ENCODE measurements at regions not wholly inside any gene's neighbourhood (a gene's known extent, or its start where the extent isn't known, plus 50 kb on each side); places are given as distances from the start of the nearest gene placed in this dataset.

GRCh38 chr11:45745065-45745811 is 59.7 kb upstream of the SLC35C1 start:
- Histone ChIP-seq H3K27me3 (ENCODE audit: control insufficient read depth in 2 of 2, insufficient read depth in 2 of 2, low read length in 2 of 2) (peaks cover 0 to 2% of the 10 kb centered on the region in 2 donors), H3K9me3 (replicated peaks in 1 of 2; ENCODE audit: control insufficient read depth in 1 of 2, insufficient read depth in 1 of 2, low read length in 2 of 2) (no peaks in the 10 kb centered on the region), H3K4me3 (replicated peaks in 1 of 3; ENCODE audit: low read depth in 2 of 3, low read length in 3 of 3) (no peak overlapping the region), H4K20me1 (ENCODE audit: insufficient read depth, low read length) (no peaks in the 10 kb centered on the region), H3K79me2 (ENCODE audit: insufficient read depth, low read length) (no peaks in the 10 kb centered on the region), H3K27ac (ENCODE audit: low read depth in 1 of 2, low read length in 2 of 2) (no peak overlapping the region), H3K9ac (ENCODE audit: insufficient read depth, low read length, poor library complexity, severe bottlenecking) (no peak overlapping the region), H2AFZ (ENCODE audit: insufficient read depth, low read depth, low read length, poor library complexity, severe bottlenecking) (no peak overlapping the region), H3K36me3 (replicated peaks in 1 of 2; ENCODE audit: control insufficient read depth in 1 of 2, insufficient read depth in 2 of 2, low read length in 2 of 2) (no peaks in the 10 kb centered on the region), H3K4me1 (ENCODE audit: control insufficient read depth in 1 of 2, insufficient read depth in 2 of 2, low read length in 2 of 2) (no peaks in the 10 kb centered on the region), H3K4me2 (replicated peaks; ENCODE audit: extremely low read depth, low read length, poor library complexity, severe bottlenecking) (no peak overlapping the region)
- no peaks in the 10 kb centered on the region for H3K36me3 Mint-ChIP-seq
- 90% methylated on average over 4 of the region's 13 CpGs for WGBS (ENCODE audit: insufficient coverage)
- H3K4me3 Mint-ChIP-seq = no peak overlapping the region
- TF ChIP-seq CTCF (IDR thresholded peaks at IDR 0.05) = no peak
- DNase-seq = no peak
- no peak overlapping the region for H3K27ac Mint-ChIP-seq
- peaks cover 0 to 3% (median 0%) of the 10 kb centered on the region in 7 donors for H3K9me3 Mint-ChIP-seq
- H3K4me1 Mint-ChIP-seq = no peaks in the 10 kb centered on the region
- H3K27me3 Mint-ChIP-seq (ENCODE audit: low read depth in 3 of 3) = peaks cover 10 to 28% (median 25%) of the 10 kb centered on the region in 3 donors
- intact Hi-C loops (cut with micrococcal nuclease) = no loop called here

GRCh38 chr11:45743556-45744468 is 61.1 kb upstream of the SLC35C1 start:
- Histone ChIP-seq H4K20me1 (ENCODE audit: insufficient read depth, low read length) (no peaks in the 10 kb centered on the region), H2AFZ (ENCODE audit: insufficient read depth, low read depth, low read length, poor library complexity, severe bottlenecking) (no peak overlapping the region), H3K4me1 (ENCODE audit: control insufficient read depth in 1 of 2, insufficient read depth in 2 of 2, low read length in 2 of 2) (no peaks in the 10 kb centered on the region), H3K9me3 (replicated peaks in 1 of 2; ENCODE audit: control insufficient read depth in 1 of 2, insufficient read depth in 1 of 2, low read length in 2 of 2) (no peaks in the 10 kb centered on the region), H3K4me3 (replicated peaks in 1 of 3; ENCODE audit: low read depth in 2 of 3, low read length in 3 of 3) (no peak overlapping the region), H3K4me2 (replicated peaks; ENCODE audit: extremely low read depth, low read length, poor library complexity, severe bottlenecking) (no peak overlapping the region), H3K36me3 (replicated peaks in 1 of 2; ENCODE audit: control insufficient read depth in 1 of 2, insufficient read depth in 2 of 2, low read length in 2 of 2) (no peaks in the 10 kb centered on the region), H3K27ac (ENCODE audit: low read depth in 1 of 2, low read length in 2 of 2) (no peak overlapping the region), H3K79me2 (ENCODE audit: insufficient read depth, low read length) (no peaks in the 10 kb centered on the region), H3K9ac (ENCODE audit: insufficient read depth, low read length, poor library complexity, severe bottlenecking) (no peak overlapping the region), H3K27me3 (ENCODE audit: control insufficient read depth in 2 of 2, insufficient read depth in 2 of 2, low read length in 2 of 2) (peaks cover 0 to 2% of the 10 kb centered on the region in 2 donors)
- intact Hi-C loops (cut with micrococcal nuclease) = no loop called here
- H3K9me3 Mint-ChIP-seq = peaks cover 0 to 3% (median 0%) of the 10 kb centered on the region in 7 donors
- H3K27ac Mint-ChIP-seq = peak overlapping the region in 1 of 7 donors; percentile 30
- no peak for TF ChIP-seq CTCF (IDR thresholded peaks at IDR 0.05)
- DNase-seq = no peak
- H3K4me3 Mint-ChIP-seq = no peak overlapping the region
- WGBS (ENCODE audit: insufficient coverage) = 98% methylated on average over 8 of the region's 11 CpGs
- H3K36me3 Mint-ChIP-seq = no peaks in the 10 kb centered on the region
- H3K27me3 Mint-ChIP-seq (ENCODE audit: low read depth in 3 of 3) = peaks cover 12 to 28% (median 16%) of the 10 kb centered on the region in 3 donors
- no peaks in the 10 kb centered on the region for H3K4me1 Mint-ChIP-seq
